ENCODE measurements at regions not wholly inside any gene's neighbourhood (a gene's known extent, or its start where the extent isn't known, plus 50 kb on each side); places are given as distances from the start of the nearest gene placed in this dataset.

- Histone ChIP-seq H3K36me3 (replicated peaks; ENCODE audit: insufficient read depth, low read length) (no peaks in the 10 kb centered on the region), H3F3A (ENCODE audit: insufficient read depth, low read length) (no peaks in the 10 kb centered on the region), H3K9me3 (replicated peaks; ENCODE audit: insufficient read depth, low read length) (no peaks in the 10 kb centered on the region), H3K9me2 (replicated peaks; ENCODE audit: insufficient read depth, low read length) (no peaks in the 10 kb centered on the region), H2AFZ (ENCODE audit: low read length) (no peak overlapping the region), H3K79me2 (ENCODE audit: low read length) (no peaks in the 10 kb centered on the region), H3K4me3 (ENCODE audit: low read length) (no peak overlapping the region), H3K27ac (ENCODE audit: low read length) (no peak overlapping the region), H3K4me2 (ENCODE audit: low read depth, low read length) (no peak overlapping the region), H3K9ac (ENCODE audit: low read length) (no peak overlapping the region), H3K4me1 (ENCODE audit: low read length) (no peaks in the 10 kb centered on the region), H4K20me1 (ENCODE audit: insufficient read depth, low read length) (no peaks in the 10 kb centered on the region), H3K27me3 (replicated peaks; ENCODE audit: insufficient read depth, low read length) (no peaks in the 10 kb centered on the region)
- DNase-seq: no peak
- TF ChIP-seq CTCF (IDR thresholded peaks at IDR 0.05; ENCODE audit: low read length): no peak
- TF ChIP-seq EZH2phosphoT487 (IDR thresholded peaks at IDR 0.05; ENCODE audit: low read length): no peak
- TF ChIP-seq EZH2 (optimal IDR thresholded peaks at IDR 0.05; ENCODE audit: low read depth, low read length): no peak
These were observed 458.0 kb downstream of the FLRT2 start for GRCh38 chr14:85987907-85988306.

- H3K79me2 ChIP-seq (ENCODE audit: low read length): no peaks in the 10 kb centered on the region
- no peaks in the 10 kb centered on the region for H4K20me1 ChIP-seq (ENCODE audit: insufficient read depth, low read length)
- TF ChIP-seq EZH2phosphoT487 (IDR thresholded peaks at IDR 0.05; ENCODE audit: low read length) (no peak), EZH2 (optimal IDR thresholded peaks at IDR 0.05; ENCODE audit: low read depth, low read length) (no peak), CTCF (IDR thresholded peaks at IDR 0.05; ENCODE audit: low read length) (no peak)
- H3K4me2 ChIP-seq (ENCODE audit: low read depth, low read length): no peak overlapping the region
- no peaks in the 10 kb centered on the region for H3K27me3 ChIP-seq (replicated peaks; ENCODE audit: insufficient read depth, low read length)
- H3K9ac ChIP-seq (ENCODE audit: low read length): no peak overlapping the region
- no peaks in the 10 kb centered on the region for H3K36me3 ChIP-seq (replicated peaks; ENCODE audit: insufficient read depth, low read length)
- H3K4me1 ChIP-seq (ENCODE audit: low read length): no peaks in the 10 kb centered on the region
- no peaks in the 10 kb centered on the region for H3K9me3 ChIP-seq (replicated peaks; ENCODE audit: insufficient read depth, low read length)
- H2AFZ ChIP-seq (ENCODE audit: low read length): no peak overlapping the region
- H3K27ac ChIP-seq (ENCODE audit: low read length): no peak overlapping the region
- DNase-seq: no peak
- H3K9me2 ChIP-seq (replicated peaks; ENCODE audit: insufficient read depth, low read length): no peaks in the 10 kb centered on the region
- no peaks in the 10 kb centered on the region for H3F3A ChIP-seq (ENCODE audit: insufficient read depth, low read length)
- no peak overlapping the region for H3K4me3 ChIP-seq (ENCODE audit: low read length)
These were observed 457.3 kb downstream of the FLRT2 start for GRCh38 chr14:85987292-85987691.

GRCh38 chr14:85978582-85979250 is 448.8 kb downstream of the FLRT2 start:
- Histone ChIP-seq H3K9me3 (replicated peaks; ENCODE audit: insufficient read depth, low read length) (no peaks in the 10 kb centered on the region), H3K36me3 (replicated peaks; ENCODE audit: insufficient read depth, low read length) (no peaks in the 10 kb centered on the region), H3K9ac (ENCODE audit: low read length) (no peak overlapping the region), H3K27me3 (replicated peaks; ENCODE audit: insufficient read depth, low read length) (no peaks in the 10 kb centered on the region), H3K9me2 (replicated peaks; ENCODE audit: insufficient read depth, low read length) (no peaks in the 10 kb centered on the region), H3K79me2 (ENCODE audit: low read length) (no peaks in the 10 kb centered on the region), H3K4me1 (ENCODE audit: low read length) (no peaks in the 10 kb centered on the region), H3K4me2 (ENCODE audit: low read depth, low read length) (no peak overlapping the region), H2AFZ (ENCODE audit: low read length) (no peak overlapping the region), H3F3A (ENCODE audit: insufficient read depth, low read length) (no peaks in the 10 kb centered on the region), H3K4me3 (ENCODE audit: low read length) (no peak overlapping the region), H3K27ac (ENCODE audit: low read length) (no peak overlapping the region), H4K20me1 (ENCODE audit: insufficient read depth, low read length) (no peaks in the 10 kb centered on the region)
- DNase-seq: no peak
- TF ChIP-seq CTCF (IDR thresholded peaks at IDR 0.05; ENCODE audit: low read length) (no peak), EZH2 (optimal IDR thresholded peaks at IDR 0.05; ENCODE audit: low read depth, low read length) (no peak), EZH2phosphoT487 (IDR thresholded peaks at IDR 0.05; ENCODE audit: low read length) (no peak)
